GM23338 (cell line): ENCODE measurements at regions not wholly inside any gene's neighbourhood (a gene's known extent, or its start where the extent isn't known, plus 50 kb on each side); places are given as distances from the start of the nearest gene placed in this dataset.

Source experiments
- CREB1 ChIP-seq: fragments of 250-450 bp; sonication (Bioruptor Pico); IDR thresholded peaks from 2 replicates; pipeline ENCODE4 v1.5.0; 2020; ENCODE audit warnings: low read depth, mild to moderate bottlenecking, moderate library complexity
- EZH2 ChIP-seq: fragments of 200-600 bp; sonication (generic); IDR thresholded peaks from one replicate; pipeline ENCODE4 v1.8.0; 2017; ENCODE audit warnings: antibody characterized with exemption, mild to moderate bottlenecking, low read depth; ENCODE audit not compliant: unreplicated experiment
- EZH2phosphoT487 ChIP-seq: fragments of 200-600 bp; sonication (generic); IDR thresholded peaks from one replicate; pipeline ENCODE4 v1.8.1; 2018; ENCODE audit warnings: antibody characterized with exemption; ENCODE audit not compliant: unreplicated experiment
- JUNB ChIP-seq: IDR thresholded peaks from one replicate; pipeline ENCODE4 v1.6.1; 2016; ENCODE audit warnings: antibody characterized with exemption; ENCODE audit not compliant: unreplicated experiment
- NANOG ChIP-seq: IDR thresholded peaks from 2 replicates; pipeline ENCODE4 v1.6.1; 2016; ENCODE audit warnings: antibody characterized with exemption, borderline replicate concordance
- POLR2AphosphoS5 ChIP-seq: IDR thresholded peaks from 2 replicates; pipeline ENCODE4 v1.6.1; 2016; ENCODE audit warnings: antibody characterized with exemption, low read depth
- STAT1 ChIP-seq: IDR thresholded peaks from one replicate; pipeline ENCODE4 v1.6.1; 2016; ENCODE audit warnings: antibody characterized with exemption; ENCODE audit not compliant: unreplicated experiment
- ZNF114 ChIP-seq: fragments of 250-450 bp; sonication (Bioruptor Pico); IDR thresholded peaks from 2 replicates; pipeline ENCODE4 v1.5.0; 2020; ENCODE audit warnings: mild to moderate bottlenecking, moderate library complexity
- ZNF331 ChIP-seq: fragments of 250-450 bp; sonication (Bioruptor Pico); IDR thresholded peaks from 2 replicates; pipeline ENCODE4 v1.5.0; 2020; ENCODE audit warnings: low read depth, mild to moderate bottlenecking, moderate library complexity
- TF ChIP-seq, protein P1 (sequence below), 2 experiments: fragments of 200-600 bp in 1 of 2; sonication (generic) in 1 of 2; conservative IDR thresholded peaks; 2 replicates each; pipeline versions ENCODE4 v1.5.1 to v1.6.1; 2016 to 2017; ENCODE audit warnings: antibody characterized with exemption in 2 of 2, low read depth in 2 of 2, mild to moderate bottlenecking in 2 of 2, moderate library complexity in 1 of 2
- TF ChIP-seq, protein P2 (sequence below): IDR thresholded peaks from 2 replicates; pipeline ENCODE4 v1.6.1; 2016; ENCODE audit warnings: antibody characterized with exemption
- TF ChIP-seq, protein P3 (sequence below): IDR thresholded peaks from one replicate; pipeline ENCODE4 v1.6.1; 2018; ENCODE audit warnings: antibody characterized with exemption; ENCODE audit not compliant: unreplicated experiment

DNA sequence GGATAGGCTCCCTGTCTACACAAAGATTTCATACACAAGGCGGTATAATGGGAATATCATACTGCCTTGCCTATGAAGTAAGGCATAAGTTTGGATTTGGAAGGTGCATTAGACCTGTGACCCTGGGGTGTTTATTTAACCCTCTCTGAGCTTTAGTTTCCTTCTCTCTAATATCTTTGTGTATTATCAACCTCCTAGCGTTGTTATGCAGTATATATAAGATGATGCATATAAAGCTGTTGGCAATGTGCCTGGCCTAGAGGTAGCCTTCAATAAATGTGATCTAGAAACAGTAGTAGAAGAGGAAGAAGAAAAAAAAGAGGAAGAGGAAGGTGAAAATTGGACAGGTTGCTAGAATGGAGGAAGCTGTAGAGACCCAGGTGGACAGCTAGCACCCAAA, 311.6 kb upstream of the CLINT1 start:
- TF ChIP-seq EZH2: no peak
- TF ChIP-seq, protein P1, sequence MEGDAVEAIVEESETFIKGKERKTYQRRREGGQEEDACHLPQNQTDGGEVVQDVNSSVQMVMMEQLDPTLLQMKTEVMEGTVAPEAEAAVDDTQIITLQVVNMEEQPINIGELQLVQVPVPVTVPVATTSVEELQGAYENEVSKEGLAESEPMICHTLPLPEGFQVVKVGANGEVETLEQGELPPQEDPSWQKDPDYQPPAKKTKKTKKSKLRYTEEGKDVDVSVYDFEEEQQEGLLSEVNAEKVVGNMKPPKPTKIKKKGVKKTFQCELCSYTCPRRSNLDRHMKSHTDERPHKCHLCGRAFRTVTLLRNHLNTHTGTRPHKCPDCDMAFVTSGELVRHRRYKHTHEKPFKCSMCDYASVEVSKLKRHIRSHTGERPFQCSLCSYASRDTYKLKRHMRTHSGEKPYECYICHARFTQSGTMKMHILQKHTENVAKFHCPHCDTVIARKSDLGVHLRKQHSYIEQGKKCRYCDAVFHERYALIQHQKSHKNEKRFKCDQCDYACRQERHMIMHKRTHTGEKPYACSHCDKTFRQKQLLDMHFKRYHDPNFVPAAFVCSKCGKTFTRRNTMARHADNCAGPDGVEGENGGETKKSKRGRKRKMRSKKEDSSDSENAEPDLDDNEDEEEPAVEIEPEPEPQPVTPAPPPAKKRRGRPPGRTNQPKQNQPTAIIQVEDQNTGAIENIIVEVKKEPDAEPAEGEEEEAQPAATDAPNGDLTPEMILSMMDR (conservative IDR thresholded peaks at IDR 0.05; ENCODE audit: low read depth in 2 of 2): no peak
- no peak for TF ChIP-seq NANOG
- no peak for TF ChIP-seq POLR2AphosphoS5
- no peak for TF ChIP-seq EZH2phosphoT487
- TF ChIP-seq, protein P2, sequence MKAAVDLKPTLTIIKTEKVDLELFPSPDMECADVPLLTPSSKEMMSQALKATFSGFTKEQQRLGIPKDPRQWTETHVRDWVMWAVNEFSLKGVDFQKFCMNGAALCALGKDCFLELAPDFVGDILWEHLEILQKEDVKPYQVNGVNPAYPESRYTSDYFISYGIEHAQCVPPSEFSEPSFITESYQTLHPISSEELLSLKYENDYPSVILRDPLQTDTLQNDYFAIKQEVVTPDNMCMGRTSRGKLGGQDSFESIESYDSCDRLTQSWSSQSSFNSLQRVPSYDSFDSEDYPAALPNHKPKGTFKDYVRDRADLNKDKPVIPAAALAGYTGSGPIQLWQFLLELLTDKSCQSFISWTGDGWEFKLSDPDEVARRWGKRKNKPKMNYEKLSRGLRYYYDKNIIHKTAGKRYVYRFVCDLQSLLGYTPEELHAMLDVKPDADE: no peak
- TF ChIP-seq, protein P3, sequence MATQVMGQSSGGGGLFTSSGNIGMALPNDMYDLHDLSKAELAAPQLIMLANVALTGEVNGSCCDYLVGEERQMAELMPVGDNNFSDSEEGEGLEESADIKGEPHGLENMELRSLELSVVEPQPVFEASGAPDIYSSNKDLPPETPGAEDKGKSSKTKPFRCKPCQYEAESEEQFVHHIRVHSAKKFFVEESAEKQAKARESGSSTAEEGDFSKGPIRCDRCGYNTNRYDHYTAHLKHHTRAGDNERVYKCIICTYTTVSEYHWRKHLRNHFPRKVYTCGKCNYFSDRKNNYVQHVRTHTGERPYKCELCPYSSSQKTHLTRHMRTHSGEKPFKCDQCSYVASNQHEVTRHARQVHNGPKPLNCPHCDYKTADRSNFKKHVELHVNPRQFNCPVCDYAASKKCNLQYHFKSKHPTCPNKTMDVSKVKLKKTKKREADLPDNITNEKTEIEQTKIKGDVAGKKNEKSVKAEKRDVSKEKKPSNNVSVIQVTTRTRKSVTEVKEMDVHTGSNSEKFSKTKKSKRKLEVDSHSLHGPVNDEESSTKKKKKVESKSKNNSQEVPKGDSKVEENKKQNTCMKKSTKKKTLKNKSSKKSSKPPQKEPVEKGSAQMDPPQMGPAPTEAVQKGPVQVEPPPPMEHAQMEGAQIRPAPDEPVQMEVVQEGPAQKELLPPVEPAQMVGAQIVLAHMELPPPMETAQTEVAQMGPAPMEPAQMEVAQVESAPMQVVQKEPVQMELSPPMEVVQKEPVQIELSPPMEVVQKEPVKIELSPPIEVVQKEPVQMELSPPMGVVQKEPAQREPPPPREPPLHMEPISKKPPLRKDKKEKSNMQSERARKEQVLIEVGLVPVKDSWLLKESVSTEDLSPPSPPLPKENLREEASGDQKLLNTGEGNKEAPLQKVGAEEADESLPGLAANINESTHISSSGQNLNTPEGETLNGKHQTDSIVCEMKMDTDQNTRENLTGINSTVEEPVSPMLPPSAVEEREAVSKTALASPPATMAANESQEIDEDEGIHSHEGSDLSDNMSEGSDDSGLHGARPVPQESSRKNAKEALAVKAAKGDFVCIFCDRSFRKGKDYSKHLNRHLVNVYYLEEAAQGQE: no peak
- TF ChIP-seq CREB1 (CRISPR knock-in tag): no peak
- no peak for TF ChIP-seq STAT1
- TF ChIP-seq JUNB: no peak
- TF ChIP-seq ZNF331 (CRISPR knock-in tag): no peak
- TF ChIP-seq ZNF114 (CRISPR knock-in tag): no peak
